Renal cortex interstitium (tissue), 11 donors: ENCODE measurements at regions not wholly inside any gene's neighbourhood (a gene's known extent, or its start where the extent isn't known, plus 50 kb on each side); places are given as distances from the start of the nearest gene placed in this dataset.
A peak's percentile ranks its signal among the peaks of the same experiment; 100 is the strongest.
"Not testable (repeated sequence)": the region's sequence is repeated elsewhere in the genome, so short reads cannot be mapped to it uniquely, and the experiment has no call there.

ENCODE experiments used
- DNase-seq, 11 donors: peaks; one replicate each; pipeline ENCODE4 v3.0.0-alpha.2; 2013; ENCODE audit warnings: low read depth in 9 of 11, low spot score in 4 of 11; ENCODE audit errors: extremely low read depth in 1 of 11

DNA sequence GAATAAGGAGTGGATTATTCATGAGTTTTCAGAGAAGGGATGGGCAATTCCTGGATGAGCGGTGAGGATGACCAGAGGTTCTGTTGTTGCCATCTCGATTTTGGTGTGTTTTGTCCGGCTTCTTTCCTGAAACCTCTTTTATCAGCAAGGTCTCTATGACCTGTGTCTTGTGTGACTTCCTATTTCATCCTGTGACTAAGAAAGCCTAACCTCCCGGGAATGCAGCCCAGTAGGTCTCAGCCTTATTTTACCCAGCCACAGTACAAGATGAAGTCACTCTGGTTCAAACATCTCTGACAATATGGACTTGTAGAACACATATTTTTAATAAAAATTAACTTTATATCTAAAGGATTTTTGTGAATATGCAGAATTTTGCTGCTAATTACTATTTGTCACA lies 716.4 kb downstream of the FSCB start:
- no peak for DNase-seq

DNA sequence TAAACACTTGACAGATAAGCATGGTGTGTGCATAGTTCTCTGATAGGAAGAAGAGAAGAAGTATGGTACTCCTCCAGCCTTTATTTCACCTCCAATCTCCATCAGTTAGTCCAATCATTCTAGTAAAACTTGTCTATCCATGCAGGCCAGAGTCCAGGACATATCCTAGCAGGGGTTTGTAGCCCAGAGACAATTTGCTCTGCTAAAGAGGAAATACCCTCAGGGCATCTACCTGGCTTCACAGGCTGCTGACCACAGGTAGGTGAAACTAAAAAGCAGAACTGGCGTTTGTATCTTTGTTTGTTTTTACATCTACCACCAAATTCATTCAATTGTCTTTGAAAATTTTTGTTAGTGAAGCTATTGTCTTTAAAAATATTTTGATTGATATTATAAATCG lies 717.6 kb downstream of the FSCB start:
- no peak for DNase-seq

DNA sequence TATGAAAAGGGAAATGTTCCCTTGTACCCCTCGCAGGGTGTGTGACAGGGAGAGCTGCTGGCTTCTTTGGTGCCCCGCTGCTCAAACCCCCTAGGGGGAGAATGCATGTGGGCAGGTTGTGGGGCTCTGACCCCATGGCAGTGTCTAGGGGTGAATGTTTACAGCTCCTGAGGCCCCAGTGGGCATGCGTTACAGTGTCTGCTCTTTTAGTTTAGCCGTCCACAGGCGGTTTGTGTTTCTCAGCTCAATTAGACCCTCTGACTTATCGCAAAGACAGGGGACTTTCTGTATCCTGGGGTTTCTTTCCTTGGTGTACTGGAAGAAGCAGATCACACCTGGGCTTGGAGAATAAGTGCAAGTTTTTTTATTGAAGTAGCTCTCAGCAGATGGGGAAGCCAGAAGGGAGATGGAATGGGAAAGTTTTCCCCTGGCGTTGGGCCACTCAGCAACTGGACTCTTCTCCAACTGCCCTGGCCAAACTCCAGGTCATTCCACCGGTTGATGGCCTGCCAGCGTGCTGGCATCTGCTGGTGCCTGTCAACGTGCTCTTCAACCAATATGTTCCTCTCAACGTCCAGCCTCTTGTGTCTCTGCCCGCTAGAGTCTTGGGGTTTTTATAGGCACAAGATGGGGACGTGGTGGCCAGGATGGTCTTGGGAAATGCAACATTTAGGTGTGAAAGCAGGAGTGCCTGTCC lies 720.9 kb downstream of the FSCB start:
- DNase-seq = no peak

DNA sequence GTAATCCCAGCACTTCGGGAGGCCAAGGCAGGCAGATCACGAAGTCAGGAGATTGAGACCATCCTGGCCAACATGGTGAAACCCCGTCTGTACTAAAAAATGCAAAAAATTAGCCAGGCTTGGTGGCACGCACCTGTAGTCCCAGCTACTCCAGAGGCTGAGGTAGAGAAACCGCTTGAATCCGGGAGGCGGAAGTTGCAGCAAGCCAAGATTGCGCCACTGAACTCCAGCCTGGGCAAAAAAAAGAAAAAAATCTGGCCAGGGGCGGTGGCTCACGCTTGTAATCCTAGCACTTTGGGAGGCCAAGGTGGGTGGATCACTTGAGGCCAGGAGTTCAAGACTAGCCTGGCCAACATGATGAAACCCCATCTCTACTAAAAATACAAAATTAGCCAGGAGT lies 722.7 kb downstream of the FSCB start:
- DNase-seq = not testable (repeated sequence)

DNA sequence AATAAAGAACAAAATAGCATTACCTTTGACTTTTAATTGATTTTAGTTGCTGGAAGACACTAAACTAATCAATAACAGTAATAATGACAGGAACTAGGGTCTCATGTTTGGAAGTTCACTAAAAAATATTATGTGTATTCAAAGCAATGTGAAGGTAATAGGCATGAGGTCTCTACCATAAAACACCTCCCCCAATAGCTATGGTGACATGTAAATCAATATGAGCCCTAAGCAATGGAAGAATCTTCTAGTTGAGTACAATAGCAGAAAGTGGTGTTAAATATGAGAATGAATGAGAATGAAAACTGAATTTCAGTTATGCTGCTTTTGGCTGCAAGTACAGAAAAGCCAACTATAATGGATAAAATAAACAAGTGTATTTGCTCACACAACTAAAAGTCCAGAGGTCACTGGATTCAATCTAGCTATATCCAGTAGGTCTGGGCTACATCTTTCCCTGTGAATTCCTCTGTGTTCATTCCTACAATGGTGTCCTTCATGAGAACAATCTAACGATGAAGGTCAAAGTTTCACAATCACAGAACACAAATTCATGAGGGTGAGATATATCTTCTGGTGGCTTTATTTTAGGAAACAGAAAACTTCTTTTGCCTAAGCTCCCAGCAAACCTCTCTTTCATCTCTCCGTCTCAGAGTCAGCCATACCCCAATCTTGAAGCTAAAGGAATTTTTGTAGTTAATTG lies 728.0 kb downstream of the FSCB start:
- no peak for DNase-seq

DNA sequence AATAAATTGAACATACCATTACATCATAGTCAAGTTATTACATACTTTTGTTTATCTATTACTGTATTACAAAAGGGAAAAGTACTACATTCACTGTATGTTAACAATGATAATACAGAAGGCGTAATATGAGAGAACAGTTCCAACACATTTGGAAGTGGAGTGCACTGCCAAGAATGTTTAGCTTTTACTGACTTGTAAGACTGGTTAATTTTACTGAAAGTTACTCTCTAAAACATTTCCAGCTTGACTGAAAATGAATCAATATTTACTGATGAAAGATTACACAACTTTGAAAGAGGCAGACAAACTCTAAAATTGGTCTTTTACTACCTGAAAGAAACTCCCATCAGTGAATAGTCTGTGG lies 728.5 kb downstream of the FSCB start:
- DNase-seq = no peak

DNA sequence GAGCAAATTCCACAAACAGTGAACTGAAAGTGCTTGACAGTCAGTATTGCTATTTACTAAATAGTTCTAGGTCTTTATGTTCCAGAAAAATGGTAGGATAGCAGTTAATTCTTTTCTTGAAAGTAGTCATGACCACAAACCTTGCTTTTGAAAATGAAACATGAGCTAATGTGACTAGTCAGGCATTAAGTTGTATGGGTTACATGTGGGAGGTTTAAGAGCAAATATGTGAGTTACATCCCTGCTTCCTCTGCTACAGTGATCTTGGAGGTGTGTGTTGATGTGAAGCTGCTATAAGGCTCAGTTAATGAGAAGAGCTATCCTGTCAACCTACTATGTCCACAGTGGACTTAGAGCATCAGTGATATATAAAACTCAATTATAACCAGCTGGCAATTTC lies 741.6 kb downstream of the FSCB start:
- peak in 2 of 11 donors; percentile 6 to 12 for DNase-seq

DNA sequence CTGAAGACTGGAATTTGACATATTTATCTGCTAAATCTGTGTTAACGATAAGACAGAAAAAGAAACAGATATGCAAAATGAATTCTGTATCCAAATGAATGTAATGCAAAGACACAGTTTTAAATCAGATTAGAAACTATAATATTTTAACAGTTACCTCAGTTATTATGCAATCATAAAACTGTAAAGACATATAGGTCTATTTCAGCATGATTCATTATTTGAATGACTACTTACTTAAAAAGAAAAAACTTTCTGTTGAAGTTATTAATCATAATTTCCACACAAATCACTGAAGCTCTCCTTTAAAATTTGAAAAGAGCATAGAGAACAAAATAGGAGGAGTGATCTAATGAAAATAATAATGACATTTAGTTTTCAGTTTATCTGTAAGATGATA lies 742.6 kb downstream of the FSCB start:
- no peak for DNase-seq

DNA sequence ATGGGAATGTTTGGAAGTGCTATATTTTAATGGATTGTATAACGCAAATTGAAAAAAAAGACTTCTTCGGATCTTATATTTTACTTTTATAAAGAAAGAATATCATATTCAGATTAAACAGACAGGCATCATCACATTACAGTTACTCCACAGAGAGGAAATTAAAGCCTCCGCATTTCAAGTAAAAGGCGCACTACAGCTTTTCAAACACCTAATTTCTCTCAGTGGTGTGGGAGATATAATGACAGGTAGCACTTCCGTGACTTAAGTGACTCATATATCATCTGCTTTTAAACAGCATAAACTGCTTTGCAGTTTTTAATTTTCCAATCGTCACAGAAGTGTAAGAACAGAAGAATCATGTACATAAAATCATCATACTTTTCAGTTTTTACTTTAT lies 751.4 kb downstream of the FSCB start:
- no peak for DNase-seq

DNA sequence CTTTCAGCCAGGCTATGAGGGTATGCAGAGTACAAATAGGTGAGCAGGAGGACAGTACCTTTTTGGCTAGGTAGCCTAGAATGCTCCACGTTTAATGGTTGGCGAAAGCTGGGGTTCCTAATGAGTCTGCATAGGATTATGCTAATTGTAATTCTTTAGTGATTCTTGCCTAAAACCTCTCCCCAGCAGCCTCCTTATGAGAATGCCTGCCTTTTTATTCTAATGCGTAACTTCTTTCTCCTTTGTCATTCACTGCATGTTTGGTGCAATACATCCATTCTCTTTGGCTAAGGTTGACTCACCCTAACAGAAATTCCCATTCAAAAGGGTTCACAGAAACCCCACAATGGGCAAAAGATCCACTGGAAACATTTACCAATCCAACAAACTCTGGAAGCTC lies 752.2 kb downstream of the FSCB start:
- DNase-seq = no peak

DNA sequence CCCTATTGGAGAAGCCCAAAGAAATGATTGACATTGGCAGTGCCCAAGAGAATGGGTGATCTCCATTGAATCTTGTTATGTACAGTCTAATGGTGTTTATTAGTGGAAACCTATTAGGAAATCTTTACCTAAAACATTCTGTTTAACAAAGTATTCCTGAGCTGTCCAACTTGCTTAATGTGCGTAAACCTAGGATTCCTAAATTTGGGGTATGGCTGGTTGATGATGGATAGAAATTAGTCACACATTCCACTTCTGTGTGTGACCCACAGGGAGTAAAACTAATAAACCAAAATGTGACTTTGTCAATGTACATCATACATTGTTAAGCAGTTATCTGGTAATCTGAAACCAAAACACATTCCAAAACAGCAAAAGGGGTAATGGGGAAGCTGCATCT lies 761.3 kb downstream of the FSCB start:
- DNase-seq = no peak

DNA sequence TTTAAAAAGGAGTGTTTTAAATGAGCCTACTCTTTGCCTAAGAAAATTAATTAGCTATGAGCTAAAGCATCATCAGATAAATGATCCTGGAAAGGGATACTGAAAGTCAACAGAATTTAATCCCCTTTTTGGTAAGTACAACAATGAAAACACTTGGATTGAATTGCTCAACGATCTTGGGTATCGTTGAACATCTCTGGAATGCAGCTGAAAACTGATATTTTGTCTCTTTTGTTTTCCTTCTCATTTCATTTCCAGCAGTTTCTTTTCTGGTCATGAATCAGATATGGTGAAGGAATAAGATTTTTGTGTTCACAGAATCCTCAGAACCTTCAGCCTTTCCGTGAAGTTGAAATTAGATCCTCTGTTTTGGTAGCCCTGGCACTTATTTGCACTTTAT lies 771.2 kb downstream of the FSCB start:
- peak in 3 of 11 donors; percentile 5 to 30 (median 12) for DNase-seq

DNA sequence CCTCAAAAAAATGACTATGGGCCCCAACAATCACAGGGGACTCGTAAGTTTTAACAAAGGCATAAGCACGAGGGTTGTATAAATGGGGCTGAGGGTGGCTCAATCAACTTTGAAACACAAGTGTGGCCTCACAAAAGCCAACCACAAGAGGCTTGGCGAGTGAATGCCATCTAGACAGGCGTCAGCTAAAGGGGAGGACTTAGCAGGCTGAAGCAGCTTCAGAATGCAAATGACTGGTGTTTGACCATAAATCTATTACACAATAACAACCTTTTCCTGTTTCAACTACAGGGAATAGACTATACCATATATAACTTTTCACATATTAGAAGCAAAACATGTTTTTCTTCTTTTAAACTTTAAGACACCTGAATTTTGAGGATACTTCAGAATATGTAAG lies 777.9 kb downstream of the FSCB start:
- no peak for DNase-seq

DNA sequence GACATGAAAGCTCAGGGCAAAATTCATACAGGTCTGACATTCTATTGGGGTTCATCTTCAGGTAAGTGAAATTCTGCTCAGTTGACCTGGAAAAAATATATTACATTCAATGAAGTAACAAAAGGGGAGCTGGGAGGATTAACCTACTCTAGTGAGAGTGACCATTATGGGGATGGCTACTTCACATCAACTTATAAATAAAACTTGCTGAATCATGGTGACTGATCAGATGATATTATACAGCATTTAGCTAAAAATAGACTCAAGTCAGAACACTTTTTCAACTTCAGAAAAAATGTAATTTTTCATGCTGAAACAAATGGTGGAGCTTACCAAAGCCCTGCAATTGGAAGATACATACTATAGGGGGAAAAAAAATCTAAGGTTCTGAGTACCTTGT lies 800.2 kb downstream of the FSCB start:
- DNase-seq = no peak

DNA sequence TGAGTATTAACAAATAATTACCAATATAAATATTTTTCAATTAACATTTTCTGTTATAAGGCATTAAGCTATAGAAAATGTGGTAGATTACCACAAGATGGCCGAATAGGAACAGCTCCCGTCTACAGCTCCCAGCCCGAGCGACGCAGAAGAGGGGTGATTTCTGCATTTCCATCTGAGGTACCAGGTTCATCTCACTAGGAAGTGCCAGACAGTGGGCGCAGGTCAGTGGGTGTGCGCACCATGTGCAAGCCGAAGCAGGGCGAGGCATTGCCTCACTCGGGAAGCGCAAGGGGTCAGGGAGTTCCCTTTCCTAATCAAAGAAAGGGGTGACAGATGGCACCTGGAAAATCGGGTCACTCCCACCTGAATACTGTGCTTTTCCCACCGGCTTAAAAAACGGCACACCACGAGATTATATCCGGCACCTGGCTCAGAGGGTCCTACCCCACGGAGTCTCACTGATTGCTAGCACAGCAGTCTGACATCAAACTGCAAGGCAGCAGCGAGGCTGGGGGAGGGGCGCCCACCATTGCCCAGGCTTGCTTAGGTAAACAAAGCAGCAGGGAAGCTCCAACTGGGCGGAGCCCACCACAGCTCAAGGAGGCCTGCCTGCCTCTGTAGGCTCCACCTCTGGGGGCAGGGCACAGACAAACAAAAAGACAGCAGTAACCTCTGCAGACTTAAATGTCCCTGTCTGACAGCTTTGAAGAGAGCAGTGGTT lies 808.4 kb downstream of the FSCB start:
- DNase-seq = not testable (repeated sequence)

DNA sequence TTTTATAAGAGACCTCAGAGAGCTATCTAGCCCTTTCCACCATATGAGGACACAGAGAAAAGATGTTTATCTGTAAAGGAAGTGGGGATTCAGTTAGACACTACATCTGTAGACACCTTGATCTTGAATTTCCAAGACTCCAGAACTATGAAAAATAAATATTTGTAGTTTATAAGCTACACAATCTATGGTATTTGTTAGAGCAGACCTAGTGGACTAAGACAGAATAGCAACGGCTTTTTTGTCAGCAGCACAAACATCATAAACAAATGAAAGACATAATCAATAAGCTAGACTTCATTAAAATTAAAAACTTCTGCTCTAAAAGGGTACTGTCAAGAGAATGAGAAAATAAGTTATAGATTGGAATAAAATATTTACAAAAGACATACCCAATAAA lies 810.1 kb downstream of the FSCB start:
- no peak for DNase-seq

DNA sequence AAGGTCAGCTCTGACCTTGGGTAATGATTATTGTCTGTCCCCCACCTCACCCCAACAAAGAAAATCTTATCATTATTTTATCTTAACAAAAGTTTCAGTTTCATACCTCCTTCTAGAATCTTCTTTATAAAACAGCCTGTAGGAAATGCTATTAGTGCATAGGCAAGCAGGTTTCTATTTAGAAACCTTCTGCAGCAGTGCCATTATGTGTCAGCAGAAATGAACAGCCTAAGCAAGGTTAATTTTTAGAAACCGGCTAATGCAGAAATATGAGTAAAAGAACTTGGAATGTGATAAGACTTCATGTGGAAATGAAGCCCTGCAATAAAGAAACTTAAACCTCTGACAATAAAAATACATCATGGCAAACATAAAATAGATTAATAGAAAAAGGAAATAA lies 814.4 kb downstream of the FSCB start:
- no peak for DNase-seq

DNA sequence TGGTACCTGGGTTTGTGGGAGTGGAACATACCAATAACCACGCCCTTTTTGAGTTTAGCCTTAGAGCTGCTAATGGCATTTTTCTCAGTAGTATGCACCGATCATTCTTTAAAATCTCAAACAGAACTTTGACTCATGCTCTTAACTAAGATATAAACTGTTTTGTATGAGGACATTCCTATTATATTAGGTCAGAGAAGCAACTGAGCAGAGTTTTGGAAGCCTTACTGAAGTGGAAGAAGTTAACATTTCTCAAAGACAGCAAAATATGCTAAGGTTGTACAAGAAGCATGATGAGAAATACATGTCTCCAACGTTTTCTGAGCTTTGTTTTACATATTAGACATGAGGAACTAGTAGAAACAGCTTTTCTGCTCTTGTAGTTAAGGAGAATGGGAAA lies 819.2 kb downstream of the FSCB start:
- DNase-seq = no peak

DNA sequence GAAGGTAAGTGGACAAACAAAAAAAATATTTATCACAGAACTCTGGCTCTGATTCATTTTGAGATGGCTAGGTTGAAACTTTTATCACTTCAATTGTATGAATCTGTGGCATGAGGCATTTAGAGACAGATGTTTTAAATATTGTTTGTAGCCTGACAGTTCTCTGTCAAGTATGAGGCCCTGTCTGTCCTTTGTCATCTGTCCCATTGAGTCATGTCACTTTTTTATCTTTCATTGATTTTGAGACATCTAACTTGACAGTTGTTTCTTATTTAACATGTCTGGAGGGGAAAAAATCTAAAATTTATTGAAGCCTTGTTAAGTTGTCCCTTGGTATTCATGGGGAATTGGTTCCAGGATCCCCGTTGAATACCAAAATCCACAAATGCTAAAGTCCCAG lies 829.5 kb downstream of the FSCB start:
- DNase-seq = no peak

DNA sequence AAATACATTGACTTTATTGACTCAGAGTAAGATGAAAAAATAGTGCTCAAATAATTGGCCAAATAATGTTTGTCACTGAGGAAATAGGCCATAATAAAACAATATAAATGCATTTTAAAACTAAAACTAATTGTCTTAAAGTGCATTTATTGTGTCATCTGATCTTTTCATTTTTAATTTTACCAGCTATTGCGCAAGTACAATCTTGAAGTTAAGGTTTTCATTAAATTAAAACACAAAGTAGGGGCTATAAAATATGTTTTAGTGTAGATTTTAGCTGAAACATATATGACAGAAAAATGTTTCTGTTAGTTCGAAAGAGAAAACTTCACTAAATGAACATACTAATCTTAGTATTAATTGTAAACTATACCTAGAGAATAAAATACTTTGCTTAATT lies 832.8 kb downstream of the FSCB start:
- no peak for DNase-seq
